ENCODE measurements at regions not wholly inside any gene's neighbourhood (a gene's known extent, or its start where the extent isn't known, plus 50 kb on each side); places are given as distances from the start of the nearest gene placed in this dataset.

DNA sequence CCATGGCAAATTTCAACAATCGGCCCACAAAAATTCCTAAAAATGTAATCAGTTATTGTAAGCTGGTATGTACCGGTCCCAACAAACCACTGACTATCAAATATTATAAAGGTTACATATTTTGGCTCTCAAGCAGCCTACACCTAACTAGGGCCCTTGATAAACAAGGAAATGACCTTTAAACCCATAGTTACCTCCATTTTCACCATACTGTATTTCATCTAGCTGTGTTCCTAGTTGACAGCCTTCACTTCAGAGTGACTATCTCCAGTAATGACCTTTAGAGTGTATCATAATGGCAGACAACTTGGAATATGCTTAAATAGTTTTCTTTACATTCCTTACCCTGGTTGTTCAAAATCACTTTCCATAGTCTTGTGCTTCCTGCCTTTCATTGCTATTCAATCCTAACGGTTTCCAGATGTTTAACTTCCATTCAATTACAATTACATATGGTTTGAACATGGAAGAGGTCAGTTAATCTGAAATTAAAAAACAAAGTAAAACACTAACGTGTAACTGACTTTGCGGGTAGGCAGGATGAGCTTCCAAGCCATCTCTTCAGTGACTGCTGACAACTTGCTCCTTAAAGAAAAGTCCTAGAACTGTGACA lies 111.9 kb upstream of the TSC22D2 start:
- TF ChIP-seq, protein P1, sequence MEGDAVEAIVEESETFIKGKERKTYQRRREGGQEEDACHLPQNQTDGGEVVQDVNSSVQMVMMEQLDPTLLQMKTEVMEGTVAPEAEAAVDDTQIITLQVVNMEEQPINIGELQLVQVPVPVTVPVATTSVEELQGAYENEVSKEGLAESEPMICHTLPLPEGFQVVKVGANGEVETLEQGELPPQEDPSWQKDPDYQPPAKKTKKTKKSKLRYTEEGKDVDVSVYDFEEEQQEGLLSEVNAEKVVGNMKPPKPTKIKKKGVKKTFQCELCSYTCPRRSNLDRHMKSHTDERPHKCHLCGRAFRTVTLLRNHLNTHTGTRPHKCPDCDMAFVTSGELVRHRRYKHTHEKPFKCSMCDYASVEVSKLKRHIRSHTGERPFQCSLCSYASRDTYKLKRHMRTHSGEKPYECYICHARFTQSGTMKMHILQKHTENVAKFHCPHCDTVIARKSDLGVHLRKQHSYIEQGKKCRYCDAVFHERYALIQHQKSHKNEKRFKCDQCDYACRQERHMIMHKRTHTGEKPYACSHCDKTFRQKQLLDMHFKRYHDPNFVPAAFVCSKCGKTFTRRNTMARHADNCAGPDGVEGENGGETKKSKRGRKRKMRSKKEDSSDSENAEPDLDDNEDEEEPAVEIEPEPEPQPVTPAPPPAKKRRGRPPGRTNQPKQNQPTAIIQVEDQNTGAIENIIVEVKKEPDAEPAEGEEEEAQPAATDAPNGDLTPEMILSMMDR (conservative IDR thresholded peaks at IDR 0.05 in 1 of 2, IDR thresholded peaks at IDR 0.05 in 1 of 2; ENCODE audit: low read depth in 1 of 2, low read length in 2 of 2), result no peak
- no peak for TF ChIP-seq EZH2 (IDR thresholded peaks at IDR 0.05; ENCODE audit: low read length, missing control alignments)

Data from fibroblast of lung (primary cell).